Activated CD8-positive, alpha-beta memory T cell treated with anti-CD3 and anti-CD28 coated beads, Interleukin-2, amount 10 ng/mL, durations not matched to agents 7 days and 5 days (primary cell): ENCODE measurements at regions not wholly inside any gene's neighbourhood (a gene's known extent, or its start where the extent isn't known, plus 50 kb on each side); places are given as distances from the start of the nearest gene placed in this dataset.

ENCODE experiments used
- ATAC-seq: fragments of 150-1000 bp; cut with Tn5 transposase; one replicate; pipeline ENCODE4 v1.10.0; 2021; ENCODE audit warnings: moderate library complexity
- CTCF ChIA-PET: fragments of 350-600 bp; sonication (Branson Sonifier 250); formaldehyde crosslinking; loops from one replicate; lab custom pipeline; 2021; ENCODE audit warnings: antibody characterized with exemption; lab: Charles Lee
- DNase-seq: peaks from one replicate; pipeline ENCODE4 v3.0.0-alpha.2; 2020
- H3K27ac Mint-ChIP-seq: one replicate; pipeline ENCODE4 v1.8.0; 2021; ENCODE audit warnings: mild to moderate bottlenecking, mixed read lengths
- H3K27me3 Mint-ChIP-seq: one replicate; pipeline ENCODE4 v1.8.0; 2021; ENCODE audit warnings: mixed read lengths
- H3K36me3 Mint-ChIP-seq: one replicate; pipeline ENCODE4 v1.8.0; 2021; ENCODE audit warnings: mild to moderate bottlenecking, mixed read lengths
- H3K4me1 Mint-ChIP-seq: one replicate; pipeline ENCODE4 v1.8.0; 2021; ENCODE audit warnings: mixed read lengths
- H3K4me3 Mint-ChIP-seq: one replicate; pipeline ENCODE4 v1.8.0; 2021; ENCODE audit warnings: mild to moderate bottlenecking, moderate library complexity, mixed read lengths
- H3K9me3 Mint-ChIP-seq: one replicate; pipeline ENCODE4 v1.8.0; 2022; ENCODE audit warnings: low read depth, mixed read lengths

GRCh38 chr6:97913721-97914120 lies 630.7 kb upstream of the MMS22L start:
- ATAC-seq (no peak), DNase-seq (no peak)
- Mint-ChIP-seq H3K4me1 (no peaks in the 10 kb centered on the region), H3K27ac (no peak overlapping the region), H3K9me3 (peaks cover 6% of the 10 kb centered on the region), H3K27me3 (no peaks in the 10 kb centered on the region), H3K36me3 (no peaks in the 10 kb centered on the region), H3K4me3 (no peak overlapping the region)
- CTCF ChIA-PET: no interaction called here

- H3K9me3 Mint-ChIP-seq: peaks cover 4% of the 10 kb centered on the region
- CTCF ChIA-PET: no interaction called here
- ATAC-seq (no peak), DNase-seq (no peak)
- no peaks in the 10 kb centered on the region for H3K4me1 Mint-ChIP-seq
- no peak overlapping the region for H3K4me3 Mint-ChIP-seq
- no peak overlapping the region for H3K27ac Mint-ChIP-seq
- no peaks in the 10 kb centered on the region for H3K27me3 Mint-ChIP-seq
- no peaks in the 10 kb centered on the region for H3K36me3 Mint-ChIP-seq
These were observed 631.9 kb upstream of the MMS22L start for GRCh38 chr6:97914912-97915311.

GRCh38 chr6:97915537-97915936 lies 632.5 kb upstream of the MMS22L start:
- DNase-seq (no peak), ATAC-seq (no peak)
- H3K4me1 Mint-ChIP-seq: no peaks in the 10 kb centered on the region
- no peak overlapping the region for H3K4me3 Mint-ChIP-seq
- CTCF ChIA-PET: no interaction called here
- H3K27me3 Mint-ChIP-seq: no peaks in the 10 kb centered on the region
- no peaks in the 10 kb centered on the region for H3K36me3 Mint-ChIP-seq
- H3K9me3 Mint-ChIP-seq: peaks cover under 1% of the 10 kb centered on the region
- no peak overlapping the region for H3K27ac Mint-ChIP-seq

DNA sequence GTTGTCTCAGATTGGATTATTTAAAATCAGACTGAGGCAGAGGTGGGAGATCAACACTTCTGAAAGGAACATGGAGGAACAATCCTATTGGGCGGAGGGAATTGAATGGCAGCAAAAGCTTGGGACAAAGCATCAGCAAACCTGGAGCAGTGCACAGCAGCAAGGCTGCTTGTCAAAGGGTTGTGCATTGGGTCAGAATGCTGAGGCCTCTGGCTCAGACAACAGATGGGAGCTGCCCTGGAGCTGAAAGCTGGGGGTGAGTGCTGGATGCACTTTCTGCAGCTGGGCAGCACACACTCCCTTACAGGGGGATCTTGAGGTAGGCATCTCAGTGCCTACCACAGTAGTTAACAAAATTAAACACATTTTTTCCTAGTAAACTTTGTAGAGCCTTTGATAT lies 634.4 kb upstream of the MMS22L start:
- H3K36me3 Mint-ChIP-seq: no peaks in the 10 kb centered on the region

DNA sequence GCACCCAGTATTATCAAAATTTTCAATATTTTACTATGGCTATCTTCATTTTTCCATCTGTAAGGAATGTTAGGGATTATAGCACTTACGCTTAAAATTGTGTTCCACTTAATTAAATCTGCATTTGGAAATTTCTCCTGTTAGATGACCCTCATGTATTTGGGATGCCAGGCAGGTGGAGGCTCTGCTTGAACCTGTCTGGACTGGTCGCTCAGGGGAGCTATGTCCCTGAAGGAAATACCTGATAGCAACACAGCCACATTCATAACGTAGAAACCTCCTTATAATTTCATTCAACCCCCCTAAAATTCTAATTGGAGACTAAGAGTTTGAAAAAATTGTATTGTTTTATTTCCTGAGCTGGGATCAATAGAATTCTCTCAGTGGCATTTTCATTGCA lies 636.0 kb upstream of the MMS22L start:
- CTCF ChIA-PET: no interaction called here
- DNase-seq (no peak), ATAC-seq (no peak)
- H3K27ac Mint-ChIP-seq: no peak overlapping the region
- H3K27me3 Mint-ChIP-seq: no peaks in the 10 kb centered on the region
- no peaks in the 10 kb centered on the region for H3K36me3 Mint-ChIP-seq
- H3K9me3 Mint-ChIP-seq: no peaks in the 10 kb centered on the region
- no peaks in the 10 kb centered on the region for H3K4me1 Mint-ChIP-seq
- no peak overlapping the region for H3K4me3 Mint-ChIP-seq

More for the DNA sequence above, 634.4 kb upstream of the MMS22L start:
- H3K27ac Mint-ChIP-seq: no peak overlapping the region
- H3K4me3 Mint-ChIP-seq: no peak overlapping the region
- no peaks in the 10 kb centered on the region for H3K27me3 Mint-ChIP-seq
- H3K9me3 Mint-ChIP-seq: no peaks in the 10 kb centered on the region
- CTCF ChIA-PET: no interaction called here
- DNase-seq (no peak), ATAC-seq (no peak)
- H3K4me1 Mint-ChIP-seq: no peaks in the 10 kb centered on the region

- Mint-ChIP-seq H3K4me1 (no peaks in the 10 kb centered on the region), H3K27ac (no peak overlapping the region), H3K27me3 (no peaks in the 10 kb centered on the region), H3K36me3 (no peaks in the 10 kb centered on the region), H3K4me3 (no peak overlapping the region), H3K9me3 (no peaks in the 10 kb centered on the region)
- CTCF ChIA-PET: no interaction called here
- no peak for ATAC-seq
- no peak for DNase-seq
These were observed 636.6 kb upstream of the MMS22L start for GRCh38 chr6:97919631-97920030.

DNA sequence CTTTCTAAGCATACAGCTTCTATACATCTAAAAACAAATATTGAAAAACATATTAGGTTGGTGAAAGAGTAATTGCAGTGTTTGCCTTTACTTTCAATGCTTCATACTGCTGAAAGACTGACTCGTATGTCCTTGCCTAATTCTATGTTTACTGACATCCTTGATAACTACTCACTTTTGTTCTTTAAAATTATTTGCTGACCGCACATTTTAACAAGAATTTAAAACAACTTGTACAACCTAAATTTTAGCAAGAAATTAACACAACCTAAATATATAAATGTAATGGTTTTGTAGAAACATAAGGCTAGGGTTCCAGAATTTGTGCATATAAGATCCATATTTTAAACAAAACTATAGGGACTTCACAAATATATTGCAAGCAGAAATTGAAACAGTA lies 640.2 kb upstream of the MMS22L start:
- no peak overlapping the region for H3K4me3 Mint-ChIP-seq
- H3K4me1 Mint-ChIP-seq: no peaks in the 10 kb centered on the region
- CTCF ChIA-PET: no interaction called here
- H3K9me3 Mint-ChIP-seq: no peaks in the 10 kb centered on the region
- H3K36me3 Mint-ChIP-seq: no peaks in the 10 kb centered on the region
- H3K27me3 Mint-ChIP-seq: no peaks in the 10 kb centered on the region
- no peak for DNase-seq
- ATAC-seq: no peak
- H3K27ac Mint-ChIP-seq: no peak overlapping the region

- Mint-ChIP-seq H3K27me3 (no peaks in the 10 kb centered on the region), H3K4me3 (no peak overlapping the region), H3K9me3 (no peaks in the 10 kb centered on the region), H3K36me3 (no peaks in the 10 kb centered on the region), H3K27ac (no peak overlapping the region), H3K4me1 (no peaks in the 10 kb centered on the region)
- CTCF ChIA-PET: no interaction called here
- ATAC-seq (no peak), DNase-seq (no peak)
These were observed 642.5 kb upstream of the MMS22L start for GRCh38 chr6:97925504-97925903.

GRCh38 chr6:97939440-97940168 lies 656.6 kb upstream of the MMS22L start:
- H3K4me3 Mint-ChIP-seq: no peak overlapping the region
- CTCF ChIA-PET: no interaction called here
- no peak for ATAC-seq
- H3K27me3 Mint-ChIP-seq: no peaks in the 10 kb centered on the region
- no peaks in the 10 kb centered on the region for H3K4me1 Mint-ChIP-seq
- no peaks in the 10 kb centered on the region for H3K36me3 Mint-ChIP-seq
- no peaks in the 10 kb centered on the region for H3K9me3 Mint-ChIP-seq
- no peak overlapping the region for H3K27ac Mint-ChIP-seq
- no peak for DNase-seq

DNA sequence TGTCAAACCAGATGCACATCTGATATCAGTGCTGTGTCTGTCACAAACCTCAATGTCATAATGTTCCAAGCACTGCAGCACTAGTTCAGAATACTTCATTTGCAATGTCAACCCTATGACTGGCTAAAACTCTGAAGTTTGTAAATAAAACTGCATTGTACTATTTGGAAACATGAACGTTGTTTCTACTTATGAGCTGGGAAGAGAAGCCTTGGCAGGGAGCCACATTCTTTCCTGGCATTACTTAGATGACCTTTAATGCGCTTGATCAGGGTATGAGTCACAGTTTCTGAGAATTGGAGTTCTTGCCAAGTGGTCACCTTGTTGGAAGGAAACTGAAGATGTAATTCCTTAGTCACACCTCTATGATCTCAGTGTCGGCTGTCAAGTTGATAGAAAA lies 664.8 kb upstream of the MMS22L start:
- ATAC-seq (no peak), DNase-seq (no peak)
- no peak overlapping the region for H3K4me3 Mint-ChIP-seq
- H3K9me3 Mint-ChIP-seq: no peaks in the 10 kb centered on the region
- CTCF ChIA-PET: no interaction called here
- no peaks in the 10 kb centered on the region for H3K4me1 Mint-ChIP-seq
- no peaks in the 10 kb centered on the region for H3K27me3 Mint-ChIP-seq
- H3K36me3 Mint-ChIP-seq: no peaks in the 10 kb centered on the region
- H3K27ac Mint-ChIP-seq: no peak overlapping the region

- CTCF ChIA-PET: no interaction called here
- H3K36me3 Mint-ChIP-seq: no peaks in the 10 kb centered on the region
- no peak for DNase-seq
These were observed 675.1 kb upstream of the MMS22L start for GRCh38 chr6:97958134-97958533.

GRCh38 chr6:97963193-97963592 lies 680.2 kb upstream of the MMS22L start:
- Mint-ChIP-seq H3K27me3 (no peaks in the 10 kb centered on the region), H3K9me3 (no peaks in the 10 kb centered on the region), H3K36me3 (no peaks in the 10 kb centered on the region), H3K27ac (no peak overlapping the region), H3K4me3 (no peak overlapping the region), H3K4me1 (no peaks in the 10 kb centered on the region)
- CTCF ChIA-PET: no interaction called here
- DNase-seq: no peak
- no peak for ATAC-seq

More at GRCh38 chr6:97958134-97958533, 675.1 kb upstream of the MMS22L start:
- H3K27me3 Mint-ChIP-seq: no peaks in the 10 kb centered on the region
- no peaks in the 10 kb centered on the region for H3K4me1 Mint-ChIP-seq
- ATAC-seq: no peak
- no peak overlapping the region for H3K27ac Mint-ChIP-seq
- H3K9me3 Mint-ChIP-seq: peaks cover 8% of the 10 kb centered on the region
- H3K4me3 Mint-ChIP-seq: no peak overlapping the region

DNA sequence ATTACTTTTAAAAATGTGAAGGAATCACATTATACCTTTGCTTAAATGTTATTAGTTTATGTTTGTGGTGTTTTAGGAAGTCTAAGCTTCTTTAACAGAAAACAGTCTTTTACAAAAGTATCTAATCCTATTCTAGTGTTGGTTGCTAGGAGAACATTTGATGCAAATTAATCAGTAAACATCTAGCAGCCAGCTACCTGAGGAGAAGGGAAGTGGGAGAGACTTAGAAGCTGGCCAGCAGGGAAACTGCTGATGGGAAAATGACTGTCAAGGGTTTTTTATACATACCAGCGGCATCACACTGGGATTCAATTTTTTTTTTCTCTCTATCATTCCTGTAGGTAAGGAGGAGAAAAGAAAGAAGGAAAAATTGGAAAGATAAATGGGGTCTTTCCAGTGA lies 686.0 kb upstream of the MMS22L start:
- no peak overlapping the region for H3K4me3 Mint-ChIP-seq
- H3K27me3 Mint-ChIP-seq: no peaks in the 10 kb centered on the region
- H3K36me3 Mint-ChIP-seq: no peaks in the 10 kb centered on the region
- H3K4me1 Mint-ChIP-seq: no peaks in the 10 kb centered on the region
- no peaks in the 10 kb centered on the region for H3K9me3 Mint-ChIP-seq
- no peak overlapping the region for H3K27ac Mint-ChIP-seq
- no peak for DNase-seq
- CTCF ChIA-PET: no interaction called here
- no peak for ATAC-seq

GRCh38 chr6:97977084-97977483 lies 694.1 kb upstream of the MMS22L start:
- Mint-ChIP-seq H3K27me3 (no peaks in the 10 kb centered on the region), H3K36me3 (no peaks in the 10 kb centered on the region), H3K9me3 (peaks cover 5% of the 10 kb centered on the region), H3K27ac (no peak overlapping the region), H3K4me1 (no peaks in the 10 kb centered on the region), H3K4me3 (no peak overlapping the region)
- DNase-seq (no peak), ATAC-seq (no peak)
- CTCF ChIA-PET: no interaction called here

- CTCF ChIA-PET: no interaction called here
- H3K9me3 Mint-ChIP-seq: peaks cover 5% of the 10 kb centered on the region
- DNase-seq (no peak), ATAC-seq (no peak)
- no peaks in the 10 kb centered on the region for H3K36me3 Mint-ChIP-seq
- no peak overlapping the region for H3K4me3 Mint-ChIP-seq
- no peaks in the 10 kb centered on the region for H3K4me1 Mint-ChIP-seq
- H3K27ac Mint-ChIP-seq: no peak overlapping the region
- no peaks in the 10 kb centered on the region for H3K27me3 Mint-ChIP-seq
These were observed 695.8 kb upstream of the MMS22L start for GRCh38 chr6:97978855-97979271.
